GM18867 (cell line): ENCODE measurements at regions not wholly inside any gene's neighbourhood (a gene's known extent, or its start where the extent isn't known, plus 50 kb on each side); places are given as distances from the start of the nearest gene placed in this dataset.

ENCODE experiments used
- ATAC-seq: cut with Tn5 transposase; IDR thresholded peaks from one replicate; pipeline ENCODE4 v1.9.1; 2021; ENCODE audit warnings: mild to moderate bottlenecking, moderate library complexity; ENCODE audit not compliant: unreplicated experiment

DNA sequence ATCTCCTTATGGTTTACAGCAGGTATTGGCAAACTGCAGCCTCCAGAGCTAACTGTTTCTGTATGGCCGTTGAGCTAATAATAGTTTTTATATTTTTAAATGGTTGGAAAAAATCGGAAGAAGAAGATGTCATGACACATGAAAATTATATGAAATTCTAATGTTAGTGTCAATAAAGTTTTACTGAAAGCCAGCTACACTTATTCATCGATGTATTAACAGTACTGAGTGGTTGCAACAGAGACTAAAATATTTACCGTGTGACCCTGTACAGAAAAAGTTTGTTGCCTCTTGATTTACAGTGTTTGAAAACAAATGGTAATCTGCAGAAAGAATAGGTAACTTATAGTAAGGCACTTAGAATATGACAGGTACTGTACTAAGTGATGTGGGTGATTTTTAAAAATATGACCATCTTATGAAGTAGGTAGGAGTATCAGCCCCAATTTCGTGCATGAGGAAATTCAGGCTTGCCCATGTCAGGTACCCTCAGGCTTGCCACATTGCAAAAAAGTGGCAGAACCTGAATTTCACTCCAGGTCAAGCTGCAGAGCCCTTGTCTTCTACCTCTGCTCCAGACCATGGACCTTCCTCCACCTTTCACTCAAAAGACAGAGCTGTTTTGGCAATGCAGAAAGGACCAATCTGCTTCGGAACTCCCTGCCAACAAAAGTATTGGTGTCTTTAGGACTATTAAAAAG is 311.9 kb upstream of the RUNX1 start:
- ATAC-seq: no peak

DNA sequence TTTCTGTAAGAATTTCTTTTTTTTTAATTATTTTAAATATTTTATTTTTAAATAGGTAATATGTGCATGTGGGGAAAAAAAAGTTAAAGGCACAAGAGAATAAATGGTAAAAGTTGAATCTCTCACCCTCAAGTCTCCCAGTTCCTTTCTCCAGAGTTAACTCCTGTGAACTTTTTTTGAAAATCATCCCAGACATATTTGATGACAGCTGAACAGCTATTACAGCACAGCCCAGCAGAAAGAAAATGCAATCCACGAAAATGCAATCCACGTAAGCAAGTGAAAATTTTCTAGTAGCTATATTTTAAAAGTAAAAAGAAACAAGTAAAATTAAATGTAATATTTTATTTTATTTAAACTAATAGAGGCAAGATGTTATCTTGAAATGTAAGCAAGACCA is 310.0 kb upstream of the RUNX1 start:
- ATAC-seq: no peak

DNA sequence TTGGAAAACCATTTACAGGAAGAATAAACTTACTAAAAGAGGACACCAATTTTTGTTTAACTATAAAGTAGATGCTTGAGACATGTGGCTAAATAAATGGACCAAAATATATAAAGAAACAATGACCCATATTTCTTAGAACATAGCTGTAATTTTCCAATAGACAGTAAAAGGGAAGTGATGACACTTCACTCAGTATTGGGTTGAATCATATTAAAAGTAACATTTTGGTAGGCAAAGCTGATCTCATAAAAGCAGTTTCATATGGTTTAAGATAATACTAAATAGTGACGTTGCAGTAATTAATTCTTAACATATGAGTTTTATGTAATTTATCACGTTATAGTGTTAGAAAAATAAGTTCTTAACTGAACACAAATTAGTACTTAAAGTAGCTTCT is 308.9 kb upstream of the RUNX1 start:
- no peak for ATAC-seq

DNA sequence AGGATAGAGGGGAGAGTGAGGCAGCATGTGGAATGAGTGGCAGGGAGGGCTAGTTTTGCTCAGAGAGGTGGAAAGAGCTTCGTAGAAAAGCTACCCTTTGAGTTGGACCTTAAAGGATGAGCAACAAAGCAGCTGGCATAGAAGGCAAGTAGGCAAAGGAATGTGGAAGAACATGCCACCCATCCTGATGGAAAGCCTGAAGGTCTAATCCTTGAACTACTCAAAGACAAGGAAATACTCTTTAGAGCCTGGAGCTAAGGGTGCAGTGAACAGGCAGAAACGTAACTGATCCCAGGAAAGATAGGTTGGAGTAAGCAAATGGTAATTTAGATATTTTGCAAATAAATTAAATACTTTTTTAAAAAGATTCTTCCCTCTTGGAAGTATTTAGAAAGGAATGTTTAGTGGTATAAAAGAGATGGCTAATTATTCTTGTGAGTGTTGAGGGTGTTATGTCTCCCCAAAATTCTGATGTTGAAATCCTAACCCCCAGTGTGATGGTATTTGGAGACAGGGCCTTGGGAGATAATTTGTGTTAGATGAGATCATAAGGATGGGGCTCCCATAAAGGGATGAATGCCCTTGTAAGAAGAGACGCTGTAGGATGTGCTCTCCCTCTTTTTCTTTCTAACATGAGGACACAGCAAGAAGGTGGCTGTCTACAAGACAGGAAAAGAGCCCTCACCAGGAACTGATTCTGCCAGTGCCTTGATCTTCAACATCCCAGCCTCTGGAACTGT is 308.1 kb upstream of the RUNX1 start:
- no peak for ATAC-seq

DNA sequence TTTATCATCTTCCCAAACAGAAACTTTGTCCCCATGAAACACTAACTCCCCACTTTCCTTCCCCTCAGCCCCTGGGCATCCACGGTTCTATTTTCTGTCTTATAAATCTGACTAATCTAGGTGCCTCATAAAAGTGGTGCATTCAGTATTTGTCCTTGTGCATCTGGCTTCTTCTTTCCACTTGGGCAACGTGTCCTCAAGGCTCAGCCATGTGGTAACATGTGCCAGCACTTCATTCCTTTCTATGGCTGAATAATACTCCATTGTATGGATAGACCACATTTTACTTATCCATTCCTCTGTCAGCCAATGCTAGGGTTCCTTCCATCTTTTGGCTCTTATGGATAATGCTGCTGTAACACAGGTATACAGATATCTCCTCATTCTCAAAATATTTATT is 305.0 kb upstream of the RUNX1 start:
- ATAC-seq: no peak

DNA sequence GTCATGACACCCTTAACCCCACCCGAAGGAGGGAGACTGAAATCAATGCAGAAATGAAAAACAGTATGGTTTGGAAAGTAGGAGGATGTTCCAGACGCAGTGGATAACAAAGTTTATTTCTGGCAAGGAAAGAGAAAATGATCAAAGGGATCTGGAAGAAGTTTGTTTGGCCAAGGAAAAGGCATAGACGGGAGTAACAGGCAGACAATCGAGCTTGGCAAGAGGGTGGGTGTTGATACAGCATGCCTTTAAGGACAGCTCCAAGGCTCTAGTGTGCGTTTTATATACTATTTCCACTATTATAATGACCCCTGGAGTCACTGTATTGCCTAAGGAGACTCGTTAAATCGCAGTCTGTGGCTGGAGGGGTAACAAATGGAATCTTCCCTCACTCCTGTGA is 303.7 kb upstream of the RUNX1 start:
- ATAC-seq: no peak

DNA sequence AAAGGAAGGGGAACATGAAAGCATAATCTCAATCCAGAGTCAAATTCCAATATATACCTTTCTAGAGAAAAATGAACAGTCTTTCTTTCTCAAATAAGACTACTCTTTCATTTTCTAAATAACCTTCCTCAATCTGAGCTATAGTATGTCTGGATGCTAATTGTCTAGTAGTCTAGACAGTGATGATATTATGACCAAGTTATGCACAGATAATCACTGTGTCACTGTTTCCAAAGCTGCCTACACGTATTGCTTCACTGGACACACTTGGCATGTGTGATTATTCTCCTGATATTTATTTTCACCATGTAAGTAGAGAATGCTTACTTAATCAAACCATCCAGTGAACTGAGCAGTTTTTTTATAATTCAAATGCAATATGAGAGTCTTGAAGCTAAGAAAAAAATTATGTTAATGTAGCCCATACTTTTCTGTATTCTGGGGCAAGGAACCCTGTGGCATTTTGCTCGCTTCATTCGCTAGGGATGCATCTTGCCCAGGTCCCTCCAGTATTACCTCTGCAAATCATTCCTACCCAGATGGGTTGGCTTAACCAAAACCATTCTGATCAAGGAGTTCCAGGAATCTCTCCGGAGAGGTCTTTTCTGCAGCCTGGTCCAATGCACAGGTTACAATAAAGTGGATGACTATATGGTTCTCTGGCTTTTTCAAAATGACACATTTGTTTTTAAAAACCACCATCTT is 303.1 kb upstream of the RUNX1 start:
- ATAC-seq: no peak

DNA sequence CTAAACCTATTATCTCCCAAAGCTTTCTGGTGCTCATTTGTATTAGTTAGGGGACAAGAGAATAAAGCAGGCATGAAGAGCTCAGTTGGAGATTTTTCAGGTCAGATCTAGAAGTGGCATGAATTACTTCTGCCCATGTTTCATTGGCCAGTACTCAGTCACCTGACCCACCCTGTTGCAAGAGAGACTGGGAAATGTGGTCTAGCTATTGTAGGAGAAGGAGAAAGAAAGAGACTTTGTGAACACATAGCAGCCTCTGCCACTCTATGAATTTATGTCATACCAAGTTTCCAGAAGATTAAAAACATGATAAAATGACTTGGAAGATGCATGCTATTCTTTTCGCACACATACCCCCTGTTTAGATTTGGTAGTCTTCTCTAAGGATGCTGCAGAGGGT is 302.3 kb upstream of the RUNX1 start:
- no peak for ATAC-seq

DNA sequence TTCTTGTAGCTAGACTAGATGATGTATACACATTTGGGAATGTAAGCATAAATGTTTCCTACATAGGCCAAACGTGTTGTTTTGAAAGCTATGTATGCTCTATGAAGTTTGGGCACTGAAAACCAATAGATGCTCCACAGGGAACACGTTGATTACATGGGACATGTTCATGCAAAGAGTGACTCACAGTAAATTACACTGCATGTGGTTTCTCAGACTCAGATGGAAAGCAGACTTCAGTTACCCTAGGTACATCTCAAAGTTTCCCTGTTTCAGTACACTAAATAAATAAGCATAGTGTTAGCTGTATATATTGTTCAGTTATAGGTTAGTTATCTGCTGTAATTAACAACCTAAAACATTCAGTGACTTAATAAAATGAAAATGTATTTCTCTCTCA is 301.9 kb upstream of the RUNX1 start:
- ATAC-seq: no peak

DNA sequence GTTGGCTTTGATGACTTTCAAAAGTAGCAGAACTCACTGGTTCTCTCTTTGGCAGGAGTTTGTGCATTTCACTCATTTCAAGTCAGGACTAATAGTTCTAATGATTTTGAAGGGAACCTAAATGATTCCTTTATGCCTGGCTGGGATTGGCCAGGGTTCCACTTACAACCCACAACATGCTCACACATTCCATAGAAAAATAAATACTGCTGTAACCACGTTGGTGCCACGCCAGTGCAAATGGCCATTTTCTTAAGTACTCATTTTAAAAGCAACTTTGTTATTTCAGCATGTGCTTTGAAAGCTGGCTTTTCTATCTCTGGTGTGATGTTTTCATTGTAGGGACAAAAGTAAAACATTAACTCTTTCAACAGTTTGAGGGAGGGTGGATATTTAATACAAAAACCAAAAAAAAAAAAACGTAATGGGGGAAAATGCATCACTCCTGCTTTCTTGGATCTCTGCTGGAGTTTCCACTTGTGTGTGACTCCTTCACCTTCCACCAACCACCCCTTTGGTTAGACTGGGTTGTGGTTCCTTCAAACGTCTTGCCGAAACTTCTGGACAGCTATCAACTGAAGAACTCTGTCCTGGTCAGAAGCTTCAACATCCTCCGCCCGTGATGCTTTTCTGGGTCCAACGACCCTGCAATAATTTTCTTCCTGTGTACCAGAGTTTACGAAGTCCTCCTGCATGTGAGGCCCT is 300.4 kb upstream of the RUNX1 start:
- ATAC-seq: no peak

DNA sequence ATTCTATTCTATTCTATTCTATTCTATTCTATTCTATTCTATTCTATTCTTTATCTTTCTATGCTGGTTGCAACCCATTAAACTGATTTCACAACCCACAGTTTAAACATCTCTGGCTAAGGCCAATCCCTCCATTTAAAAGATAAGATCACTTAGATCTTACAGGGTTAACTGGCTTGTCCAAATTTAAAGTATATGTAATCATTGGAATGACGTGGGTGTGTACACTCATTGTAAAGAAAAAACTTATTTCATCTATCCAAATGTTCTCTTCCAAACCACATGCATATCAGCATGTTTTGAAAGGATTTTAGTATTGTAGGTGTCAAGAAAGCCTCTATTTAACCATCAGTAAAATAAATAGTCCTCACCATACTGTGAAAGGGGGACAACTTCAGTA is 299.6 kb upstream of the RUNX1 start:
- ATAC-seq: no peak

DNA sequence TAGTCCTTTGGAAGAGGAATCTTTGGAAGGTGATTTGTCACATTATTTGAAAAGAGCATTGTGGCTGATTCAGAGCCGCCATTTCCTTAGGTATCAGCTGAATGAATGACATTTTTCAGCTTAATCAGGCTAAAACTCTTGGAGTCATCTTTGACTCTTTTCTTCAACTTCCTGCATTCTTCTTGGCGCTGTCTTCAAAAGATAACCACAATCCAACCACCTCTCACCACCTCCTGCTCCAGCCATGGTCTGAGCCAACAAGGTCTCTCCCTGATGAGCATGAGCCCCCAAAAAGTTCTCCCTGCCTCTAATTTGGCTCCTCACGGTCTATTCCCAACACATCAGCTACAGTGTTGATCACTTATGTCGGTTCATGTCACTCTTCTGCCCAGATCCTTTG is 297.6 kb upstream of the RUNX1 start:
- no peak for ATAC-seq

DNA sequence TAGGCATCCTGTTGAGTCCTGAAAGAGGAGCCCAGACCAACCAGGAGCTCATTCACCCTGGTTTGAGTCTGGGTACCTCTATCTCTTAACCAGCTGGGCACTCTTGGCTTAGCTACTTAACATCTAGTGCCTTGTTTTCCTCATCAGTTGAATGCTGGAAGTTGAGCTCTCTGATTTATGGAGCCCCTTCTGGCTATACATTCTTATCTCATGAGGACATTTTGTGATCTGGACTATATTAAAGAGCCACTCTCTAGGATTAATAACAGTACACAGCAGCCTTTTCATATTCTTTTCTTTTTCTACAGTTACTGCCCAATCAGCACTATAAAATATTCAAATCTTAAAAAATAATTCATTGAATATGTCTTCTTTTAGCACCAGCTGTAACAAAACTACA is 296.9 kb upstream of the RUNX1 start:
- no peak for ATAC-seq

DNA sequence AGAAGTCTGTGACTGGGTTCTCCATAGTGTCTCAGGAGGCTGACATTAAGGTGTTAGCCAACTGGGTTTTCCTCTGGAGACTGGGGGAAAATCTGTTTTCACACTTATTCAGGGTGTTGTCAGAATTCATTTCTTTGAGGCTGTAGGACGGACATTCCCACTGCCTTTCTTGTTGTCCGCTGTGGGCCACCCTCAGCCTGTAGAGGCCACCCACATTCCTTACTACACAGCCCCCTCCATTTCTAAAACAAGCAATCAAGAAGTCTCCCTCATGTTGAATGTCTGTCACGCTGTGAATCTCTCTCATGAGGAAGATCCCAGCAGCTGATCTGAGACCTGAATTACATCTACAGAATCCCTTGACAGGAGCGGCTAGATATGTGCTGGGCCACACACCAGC is 295.5 kb upstream of the RUNX1 start:
- ATAC-seq: no peak

DNA sequence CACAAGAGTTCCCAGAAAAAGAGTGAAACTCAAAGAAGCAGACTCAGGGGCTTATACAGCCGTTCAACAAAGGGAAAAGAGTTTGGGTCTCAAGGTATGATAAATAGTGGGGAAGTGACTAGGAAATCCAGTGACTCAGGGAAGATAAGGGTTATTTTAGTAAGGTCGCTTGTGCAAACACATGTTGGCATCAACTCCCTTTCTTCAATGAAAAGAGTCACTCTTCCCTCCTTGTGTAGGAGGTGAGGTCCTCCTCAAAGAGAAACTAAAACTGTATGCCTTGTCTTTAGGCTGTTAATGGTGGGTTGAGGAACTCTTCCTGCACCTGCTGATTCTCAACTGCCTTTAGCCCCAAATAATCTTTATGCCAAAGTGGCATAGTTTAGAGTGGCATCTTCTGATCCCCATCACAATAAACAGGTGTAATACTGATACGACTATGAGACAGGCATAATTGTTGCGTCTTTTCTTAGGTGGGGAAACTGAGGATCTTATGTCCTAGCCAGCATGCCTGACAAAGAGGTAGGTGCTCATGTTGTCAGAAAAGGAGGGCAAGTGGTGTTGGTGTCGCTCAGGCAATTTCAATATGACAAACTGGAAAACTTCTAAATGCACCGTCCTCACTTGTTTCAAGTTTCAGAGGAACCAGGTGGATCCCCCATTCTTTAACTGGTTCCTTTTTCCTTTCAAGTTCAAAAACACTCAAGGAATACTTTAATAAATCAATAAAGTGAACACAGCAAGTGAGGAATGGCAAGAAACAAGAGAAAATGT is 294.1 kb upstream of the RUNX1 start:
- no peak for ATAC-seq

DNA sequence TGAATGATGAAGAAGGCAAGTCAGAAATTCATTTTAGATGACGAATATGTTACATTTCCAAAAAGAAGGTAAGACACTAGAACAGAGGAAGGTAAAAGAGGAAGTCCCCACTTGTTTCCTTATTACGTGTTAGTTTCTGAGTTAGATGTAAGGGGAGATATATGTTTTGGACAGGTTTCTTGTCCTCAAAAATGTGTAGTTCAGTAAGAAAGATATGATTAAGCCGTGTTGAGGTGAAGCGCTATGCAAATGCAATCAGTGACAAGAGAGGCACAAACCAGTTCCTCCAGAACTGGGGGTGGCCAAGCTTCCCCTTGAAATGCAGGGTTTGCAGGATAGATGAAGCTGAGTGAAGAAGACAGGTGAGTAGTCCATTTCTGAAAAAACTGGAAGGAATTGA is 293.3 kb upstream of the RUNX1 start:
- ATAC-seq: peak; percentile 63

DNA sequence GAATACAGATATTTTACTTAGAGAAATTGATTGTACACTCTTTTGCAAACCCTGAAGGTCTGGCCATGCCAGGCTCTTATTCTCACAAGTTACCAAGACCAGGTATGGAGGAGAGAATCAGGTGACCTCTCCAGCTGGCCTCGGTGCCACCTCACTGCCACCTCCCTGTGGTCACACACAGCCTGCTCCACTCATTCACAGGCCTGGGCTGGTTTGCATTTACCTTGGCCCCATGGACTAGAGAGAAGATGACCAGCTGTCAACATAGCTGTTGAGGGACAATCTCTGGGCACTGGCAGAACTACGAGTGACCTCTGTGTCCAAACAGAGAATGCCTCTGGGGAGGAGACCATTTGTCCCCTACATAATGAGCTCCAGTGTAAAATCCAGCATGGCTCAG is 291.2 kb upstream of the RUNX1 start:
- ATAC-seq: no peak

DNA sequence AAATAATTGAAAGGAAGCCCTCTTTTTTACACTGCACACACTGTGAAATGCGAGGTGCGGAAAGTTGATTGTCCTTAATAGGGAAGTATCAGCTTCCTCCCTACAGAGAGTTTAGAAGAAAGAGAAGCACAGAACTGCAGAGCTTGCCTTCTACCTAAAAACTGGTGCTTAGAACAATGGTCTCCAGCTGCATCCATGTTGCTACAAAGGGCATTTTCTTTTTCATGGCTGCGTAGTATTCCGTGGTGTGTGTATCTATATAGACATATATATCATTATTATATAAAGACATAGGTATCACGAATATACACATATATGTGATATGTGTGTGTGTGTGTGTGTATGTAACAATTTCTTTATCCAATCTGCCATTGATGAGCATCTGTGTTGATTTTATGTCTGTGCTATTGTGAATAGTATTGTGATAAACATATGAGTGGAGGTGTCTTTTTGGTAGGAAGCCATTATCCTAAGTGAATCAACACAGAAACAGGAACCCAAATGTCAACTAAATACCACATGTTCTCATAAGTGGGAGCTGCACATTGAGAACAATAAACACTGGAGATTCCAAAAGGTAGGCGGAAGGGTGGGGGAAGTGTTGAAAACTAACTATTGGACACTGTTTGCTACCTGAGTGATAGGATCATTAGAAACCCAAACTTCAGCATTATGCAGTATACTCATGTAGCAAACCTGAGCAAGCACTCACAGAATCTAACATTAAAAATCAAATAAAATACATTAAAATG is 290.0 kb upstream of the RUNX1 start:
- ATAC-seq: no peak

DNA sequence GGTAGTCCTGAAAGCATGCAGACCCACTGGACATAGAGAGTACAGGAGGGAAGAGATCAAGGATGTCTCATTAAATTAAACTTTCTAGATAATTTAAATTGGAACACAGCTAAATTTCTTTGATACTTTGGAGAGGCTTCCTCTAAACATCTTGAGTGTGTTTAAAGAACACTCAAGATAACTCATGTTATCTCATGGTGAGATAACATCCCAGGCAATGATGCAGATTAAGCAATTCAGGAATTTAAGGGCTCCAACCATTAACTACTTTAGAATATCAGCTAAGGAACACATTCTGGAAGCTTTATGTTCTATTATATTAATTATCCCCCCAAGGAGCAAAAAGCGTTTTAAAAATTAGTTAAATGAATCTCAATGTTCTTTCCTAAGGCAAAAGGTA is 289.2 kb upstream of the RUNX1 start:
- ATAC-seq: no peak

DNA sequence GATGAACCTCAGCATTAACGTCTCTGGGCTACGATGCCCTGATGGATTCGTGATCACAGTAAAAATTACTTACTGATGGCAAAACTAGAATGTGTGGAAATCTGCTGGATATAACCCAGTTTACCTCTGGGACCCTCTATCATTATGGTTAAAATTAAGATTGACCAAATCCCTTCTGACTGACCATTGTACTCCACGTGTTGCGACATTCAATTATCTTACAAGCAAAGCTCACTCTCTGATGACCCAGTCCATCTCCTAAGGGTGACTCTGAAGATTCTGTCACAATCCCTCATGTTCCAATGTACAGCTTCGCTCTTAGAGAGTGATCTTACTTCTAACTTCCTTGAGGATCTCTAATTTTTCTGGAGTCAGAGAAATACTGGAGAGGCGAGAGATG is 288.5 kb upstream of the RUNX1 start:
- no peak for ATAC-seq
